GM20431 (cell line): ENCODE measurements at regions not wholly inside any gene's neighbourhood (a gene's known extent, or its start where the extent isn't known, plus 50 kb on each side); places are given as distances from the start of the nearest gene placed in this dataset.

Experiments used
- in situ Hi-C: fragments of 300-500 bp; cut with MseI, MboI; formaldehyde crosslinking; loops from one replicate; pipeline ENCODE4 v1.15.0; 2020; ENCODE audit warnings: low sequenced_read_pairs; ENCODE audit not compliant: unreplicated experiment

DNA sequence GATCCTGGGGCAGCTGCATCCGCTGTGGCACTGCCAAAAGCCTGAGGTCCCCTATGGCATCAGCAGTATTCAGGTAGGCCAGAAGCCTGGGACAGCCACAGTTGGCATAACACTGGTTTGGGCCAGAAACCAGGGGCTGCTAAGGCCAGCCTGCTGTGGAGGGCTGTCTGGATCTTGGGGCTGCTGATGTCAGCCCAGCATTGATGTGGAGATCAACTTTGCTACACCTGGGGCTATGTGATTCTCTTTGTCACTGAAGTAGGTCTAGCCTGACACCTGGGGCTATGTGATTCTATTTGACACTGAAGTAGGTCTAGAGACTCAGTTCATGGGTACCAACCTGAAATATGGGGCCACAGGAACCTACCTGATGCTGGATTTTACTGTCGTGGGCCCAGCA is 411.5 kb downstream of the RASEF start:
- in situ Hi-C loops: no loop called here

DNA sequence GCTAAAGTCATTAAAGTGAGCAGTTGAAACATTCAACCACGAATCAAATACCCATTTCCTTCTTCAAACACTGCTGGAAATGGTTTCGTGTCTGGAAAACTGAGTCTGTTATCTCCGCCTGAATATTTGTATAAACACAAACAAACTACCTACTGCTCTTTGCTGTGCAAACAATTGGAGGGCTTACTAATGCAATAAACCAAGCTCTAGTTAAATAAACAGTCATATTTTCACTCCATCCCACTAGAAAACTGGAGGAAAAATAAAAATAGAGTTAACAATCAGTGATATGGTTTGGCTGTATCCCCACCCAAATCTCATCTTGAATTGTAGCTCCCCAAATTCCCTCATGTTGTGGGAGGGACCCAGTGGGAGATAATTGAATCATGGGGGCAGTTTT is 397.6 kb downstream of the RASEF start:
- in situ Hi-C loops: no loop called here

DNA sequence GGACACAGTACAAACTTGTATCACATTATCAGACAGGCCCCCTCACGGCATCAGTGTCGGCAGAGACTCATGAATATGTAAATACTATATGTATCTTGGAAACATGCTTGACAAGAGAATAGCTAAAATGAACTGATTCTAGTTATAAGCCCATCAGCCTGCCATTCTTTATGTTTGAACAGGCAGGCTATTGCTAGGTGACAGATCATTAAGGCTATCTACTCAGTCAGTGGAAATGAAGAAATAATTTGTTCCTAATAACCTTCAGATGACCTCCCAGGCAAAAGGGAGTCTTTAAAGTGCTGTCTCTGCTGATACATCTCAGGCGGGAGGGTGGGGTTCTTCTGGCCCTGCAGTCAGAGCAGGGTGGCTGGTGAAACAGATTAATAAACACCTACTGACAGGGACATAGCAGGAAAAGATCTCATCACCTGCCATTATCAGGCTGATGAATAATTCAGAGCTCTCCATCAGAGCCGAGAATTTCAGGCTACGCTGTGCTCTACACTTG is 394.2 kb downstream of the RASEF start:
- in situ Hi-C loops: no loop called here

DNA sequence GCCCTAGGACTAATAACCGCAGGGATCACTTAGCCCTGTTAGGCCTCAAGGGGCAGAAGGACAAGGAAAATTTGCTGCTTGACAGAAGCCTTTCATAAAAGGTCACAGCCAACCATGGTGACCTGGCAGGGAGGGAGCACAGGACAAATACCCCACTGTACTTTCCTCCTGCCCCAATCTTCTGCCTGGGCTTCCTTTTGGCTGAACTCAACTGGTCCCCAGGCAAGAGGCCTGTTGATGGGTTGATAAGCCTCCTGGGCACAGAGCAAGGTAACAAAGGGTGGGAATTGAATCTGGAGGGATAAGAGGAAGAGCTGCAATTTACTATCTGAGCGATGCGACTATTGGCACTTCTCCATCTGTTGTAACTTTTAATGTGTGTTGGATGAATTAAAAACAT is 392.9 kb downstream of the RASEF start:
- in situ Hi-C loops: no loop called here

DNA sequence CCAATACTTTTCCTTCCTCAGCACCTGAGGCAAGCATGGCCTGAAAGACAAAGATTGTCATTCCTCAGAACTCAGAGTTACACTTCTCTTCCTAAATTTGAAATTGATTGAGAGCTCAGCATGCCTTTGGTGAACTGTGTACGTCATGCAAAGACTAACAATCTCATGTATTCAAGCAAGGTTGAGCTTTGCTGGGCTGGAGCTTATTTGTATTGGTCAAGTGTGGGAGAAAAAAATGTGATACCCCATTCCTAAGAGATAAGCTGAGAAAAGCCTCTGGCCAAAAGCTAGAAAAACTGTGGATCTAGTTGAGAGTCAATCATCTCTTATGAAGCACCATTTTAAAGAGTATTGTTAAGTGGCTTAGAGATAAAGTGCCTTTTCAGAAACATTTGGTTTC is 392.2 kb downstream of the RASEF start:
- in situ Hi-C loops: no loop called here

DNA sequence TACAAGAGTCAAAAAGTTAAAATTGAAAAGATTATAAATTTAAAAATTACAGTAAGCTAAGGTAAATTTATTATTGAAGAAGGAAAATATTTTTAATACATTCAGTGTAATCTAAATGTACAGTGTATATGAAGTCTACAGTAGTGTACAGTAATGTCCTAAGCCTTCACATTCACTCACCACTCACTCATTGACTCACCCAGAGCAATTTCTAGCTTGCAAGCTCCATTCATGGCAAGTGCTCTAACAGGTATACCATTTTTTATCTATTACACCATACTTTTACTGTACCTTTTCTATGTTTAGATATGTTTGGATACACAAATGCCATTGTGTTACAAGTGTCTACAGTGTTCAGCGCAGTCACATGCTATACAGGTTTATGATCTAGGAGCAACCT is 389.7 kb downstream of the RASEF start:
- in situ Hi-C loops: no loop called here

DNA sequence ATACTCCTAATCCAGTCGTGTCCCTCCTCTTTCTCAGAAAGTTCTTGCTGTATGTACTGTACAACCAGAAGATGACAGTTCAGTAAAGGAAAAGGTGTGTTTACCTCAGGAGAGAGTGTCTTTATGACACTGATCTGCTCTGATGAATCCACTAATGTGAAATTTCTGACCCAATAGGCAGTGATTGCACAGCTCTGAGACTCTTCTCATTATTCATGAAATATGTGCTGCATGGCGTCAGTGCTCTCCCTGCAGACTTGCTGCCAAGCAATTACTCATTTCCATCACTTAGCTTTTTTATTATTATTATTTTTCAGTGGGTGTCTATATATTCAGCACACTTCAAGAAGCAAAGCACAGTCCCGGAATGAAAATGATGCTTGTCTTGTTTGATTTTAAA is 389.0 kb downstream of the RASEF start:
- in situ Hi-C loops: no loop called here

DNA sequence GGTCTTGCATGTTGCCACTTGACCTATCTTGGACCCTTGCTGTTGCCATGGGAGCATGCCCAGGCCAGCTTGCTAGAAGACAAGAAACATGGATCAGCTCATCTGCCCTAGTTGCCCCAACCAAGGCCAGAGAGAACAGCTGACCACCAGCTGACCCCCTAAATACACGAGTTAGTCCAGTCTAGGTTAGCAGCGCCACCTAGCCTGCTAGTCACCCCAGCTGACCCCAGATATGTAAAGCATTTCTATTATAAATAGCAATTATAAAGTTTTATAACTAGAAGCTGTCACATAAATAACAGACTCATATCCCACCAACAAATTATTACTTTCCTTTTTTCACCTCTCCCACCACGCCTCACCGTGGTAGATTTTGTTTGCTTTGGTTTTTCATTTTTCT is 387.8 kb downstream of the RASEF start:
- in situ Hi-C loops: no loop called here

DNA sequence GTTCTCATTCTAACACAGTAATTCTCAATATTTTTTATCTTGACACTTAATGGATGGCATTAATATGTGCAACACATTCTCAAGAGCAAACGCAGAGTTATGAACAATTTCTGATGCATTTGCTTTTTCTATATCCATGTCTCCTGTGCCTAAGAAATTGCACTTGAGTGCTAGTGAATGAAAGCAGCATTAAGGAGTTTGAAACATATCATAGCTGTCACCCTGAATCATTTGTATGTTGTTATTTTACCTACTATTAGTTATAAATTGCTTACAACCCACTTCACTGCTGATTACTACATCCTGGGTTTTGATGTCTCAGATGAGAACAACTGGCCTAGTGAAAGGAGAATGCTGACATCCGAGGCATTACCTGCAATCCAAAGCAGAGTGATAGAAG is 387.3 kb downstream of the RASEF start:
- in situ Hi-C loops: no loop called here

DNA sequence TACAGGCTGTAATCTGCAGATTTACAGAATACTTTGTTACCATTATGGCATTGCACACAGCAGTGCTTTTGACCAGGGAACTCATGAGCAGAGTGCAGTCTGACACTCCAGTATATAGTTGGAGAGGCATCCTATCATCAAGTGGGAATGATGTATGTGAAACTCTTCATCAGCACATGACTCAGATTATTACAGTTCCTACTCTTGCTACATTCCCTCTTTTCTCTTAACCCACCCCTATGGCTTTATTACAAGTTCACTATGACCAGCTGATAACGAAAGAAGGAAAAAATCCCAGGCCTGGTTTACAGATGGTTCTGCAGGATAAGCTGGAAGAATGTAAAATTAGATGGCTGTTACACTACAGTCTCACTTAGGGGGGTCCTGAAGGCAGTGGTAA is 385.9 kb downstream of the RASEF start:
- in situ Hi-C loops: no loop called here

DNA sequence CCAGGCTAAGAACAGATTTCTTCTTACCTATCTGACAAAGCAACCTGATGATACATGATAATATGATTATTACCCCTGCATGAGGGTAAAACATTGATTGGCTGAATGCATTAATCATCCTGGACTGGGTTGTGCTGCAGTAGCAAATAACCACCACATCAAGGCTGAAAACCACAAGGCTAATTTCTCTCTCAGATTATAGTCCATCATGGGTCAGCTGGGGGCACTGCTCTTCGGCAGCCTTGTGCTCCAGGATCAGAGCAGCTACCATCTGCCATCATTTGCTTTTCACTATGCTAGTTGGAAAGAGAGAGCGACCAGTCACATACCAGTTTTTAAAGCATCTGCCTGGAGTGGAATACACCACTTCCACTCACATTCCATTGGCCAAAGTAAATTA is 383.5 kb downstream of the RASEF start:
- in situ Hi-C loops: no loop called here

DNA sequence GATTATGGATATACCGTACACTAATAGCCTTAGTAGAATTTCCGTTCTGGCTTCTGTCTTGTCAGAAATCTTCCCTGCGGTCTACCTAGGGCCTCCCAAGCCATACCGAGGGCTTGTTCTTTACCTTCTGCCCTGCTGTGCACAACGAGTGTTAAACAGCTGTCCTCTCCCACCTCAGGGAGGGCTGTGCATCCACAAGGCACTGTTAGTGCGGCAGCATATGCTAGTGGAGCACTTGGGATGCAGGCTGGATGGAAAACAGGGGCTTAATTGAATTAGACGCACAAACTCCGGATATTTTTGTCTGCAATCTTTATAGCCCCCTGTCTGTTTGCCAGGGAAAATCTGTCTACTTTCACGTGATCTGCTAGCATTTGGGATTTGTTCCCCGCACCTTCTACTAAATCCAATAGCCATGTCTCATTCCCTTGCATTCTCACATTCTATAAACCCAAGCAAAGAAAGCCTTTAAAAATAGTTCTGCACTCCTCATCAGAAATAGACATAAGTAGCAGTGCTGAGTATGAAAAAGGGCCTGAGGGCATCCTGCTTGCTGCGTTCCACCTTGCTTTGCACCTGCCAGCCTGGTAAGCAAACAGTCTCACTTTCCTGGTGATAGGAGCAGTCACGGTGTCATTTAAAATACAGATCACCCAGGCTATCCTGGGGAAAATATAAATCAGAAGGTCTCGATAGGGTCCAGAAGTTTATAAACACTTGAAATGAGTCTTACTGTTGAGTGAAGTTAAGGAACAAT is 382.6 kb downstream of the RASEF start:
- in situ Hi-C loops: no loop called here

DNA sequence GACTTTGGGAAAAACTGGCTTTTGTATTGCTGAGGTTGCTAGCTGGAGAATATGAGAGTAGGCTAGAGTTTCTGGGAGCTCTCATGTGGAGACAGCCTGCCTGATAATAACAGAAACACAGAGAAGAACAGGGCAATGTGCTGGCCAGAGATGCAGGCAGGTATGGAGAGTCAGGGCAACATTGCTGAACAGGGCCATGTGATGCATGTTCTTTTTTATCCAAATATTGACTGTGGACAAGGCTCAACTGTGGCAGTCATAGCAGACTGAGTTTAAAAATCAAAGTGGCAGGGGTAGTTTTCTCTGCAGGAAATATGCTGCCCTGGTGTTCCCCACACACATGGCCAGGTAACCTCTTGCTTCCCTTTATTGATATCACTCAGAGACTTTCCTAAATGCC is 381.1 kb downstream of the RASEF start:
- in situ Hi-C loops: no loop called here

DNA sequence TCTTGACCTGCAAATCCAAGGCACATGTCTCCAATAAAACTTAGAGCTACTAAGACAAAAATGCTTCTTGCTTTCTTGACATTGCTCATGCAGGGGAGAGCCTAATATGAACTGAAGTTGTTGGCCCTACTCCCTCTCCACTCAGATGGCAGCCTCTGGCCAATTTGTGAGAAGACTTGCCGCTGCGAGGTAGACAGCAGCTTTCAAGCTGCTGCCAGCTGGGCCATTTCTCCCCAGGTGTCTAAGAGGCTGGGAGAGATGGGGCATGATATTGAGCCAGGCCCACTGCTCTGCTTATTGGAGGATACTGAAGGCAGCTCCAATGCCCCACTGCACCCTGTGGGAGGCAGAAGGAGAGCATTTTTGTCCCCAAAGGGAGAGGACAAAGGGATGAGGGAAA is 380.5 kb downstream of the RASEF start:
- in situ Hi-C loops: no loop called here

DNA sequence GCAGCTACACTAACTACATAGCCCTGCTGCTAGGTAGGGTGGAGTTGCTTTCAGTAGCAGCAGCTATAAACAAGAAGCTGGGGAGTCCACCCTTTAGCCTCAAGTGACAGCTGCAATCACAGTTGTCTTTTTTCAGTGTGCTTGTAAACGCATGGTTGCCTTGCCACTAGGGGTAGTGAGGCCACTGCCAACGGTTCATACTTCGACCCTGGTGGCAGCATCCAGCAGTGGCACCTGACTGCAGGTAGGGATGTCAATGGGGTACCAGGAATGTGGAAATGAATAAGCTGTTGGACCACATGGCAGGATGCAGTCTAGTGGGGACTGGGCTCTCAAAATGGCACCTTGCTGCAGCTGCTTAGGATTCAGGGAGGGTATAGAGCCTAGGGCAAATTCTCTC is 367.2 kb downstream of the RASEF start:
- in situ Hi-C loops: no loop called here

DNA sequence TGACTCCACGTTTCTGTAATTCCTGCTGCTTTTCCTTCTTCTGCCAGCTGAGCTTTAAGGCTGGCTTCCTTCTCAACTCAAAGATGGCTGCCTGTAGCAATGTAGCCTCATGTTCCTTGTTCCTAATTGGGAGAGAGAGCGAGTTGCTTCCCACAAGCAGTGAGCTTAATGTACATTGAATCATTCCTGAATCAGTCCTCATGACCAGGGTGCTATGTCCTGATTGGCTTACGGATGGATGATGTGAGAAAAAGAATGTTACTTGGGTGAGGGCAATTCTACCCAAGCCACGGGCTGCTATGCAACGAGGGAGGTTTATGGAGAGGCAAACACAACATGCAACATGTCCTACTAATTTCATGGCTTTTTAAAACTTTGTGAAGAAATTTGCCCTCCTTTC is 356.2 kb downstream of the RASEF start:
- in situ Hi-C loops: no loop called here

DNA sequence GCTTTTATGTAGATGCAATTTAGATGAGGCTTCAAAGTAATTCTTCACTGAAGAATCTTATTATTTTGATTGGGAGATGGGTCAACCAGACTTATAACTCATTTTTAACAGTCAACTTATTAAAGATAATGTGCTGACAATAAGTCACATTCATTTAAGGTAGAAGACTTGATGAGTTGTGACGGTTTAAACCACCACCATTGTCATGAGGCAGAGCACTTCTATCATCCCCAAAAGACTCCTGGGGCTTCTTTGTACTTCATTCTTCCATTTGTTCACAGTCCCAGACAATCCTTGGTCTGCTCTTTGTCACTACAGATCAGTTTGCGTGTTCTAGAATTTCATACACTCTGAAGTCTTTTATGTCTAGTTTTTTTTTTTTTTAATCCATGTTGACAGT is 346.1 kb downstream of the RASEF start:
- in situ Hi-C loops: no loop called here

DNA sequence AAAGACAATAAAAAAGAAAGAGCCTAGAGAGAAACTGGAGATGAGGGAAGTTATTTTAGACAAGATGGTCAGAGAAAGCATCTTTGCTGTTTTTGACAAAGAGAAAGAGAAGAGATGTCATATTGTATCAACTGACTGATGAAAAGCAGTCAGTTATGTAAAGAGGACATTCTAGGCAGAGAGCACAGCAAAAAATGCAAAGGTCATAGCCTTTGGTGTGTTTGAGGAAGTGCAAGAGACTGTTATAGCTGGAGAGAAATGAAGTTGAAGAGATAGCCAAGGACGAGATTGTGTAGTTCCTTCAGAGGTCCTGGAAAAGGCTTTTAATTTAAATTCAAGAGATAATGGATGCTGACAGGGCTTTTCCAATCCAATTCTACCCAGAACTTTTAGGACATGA is 342.4 kb downstream of the RASEF start:
- in situ Hi-C loops: no loop called here

DNA sequence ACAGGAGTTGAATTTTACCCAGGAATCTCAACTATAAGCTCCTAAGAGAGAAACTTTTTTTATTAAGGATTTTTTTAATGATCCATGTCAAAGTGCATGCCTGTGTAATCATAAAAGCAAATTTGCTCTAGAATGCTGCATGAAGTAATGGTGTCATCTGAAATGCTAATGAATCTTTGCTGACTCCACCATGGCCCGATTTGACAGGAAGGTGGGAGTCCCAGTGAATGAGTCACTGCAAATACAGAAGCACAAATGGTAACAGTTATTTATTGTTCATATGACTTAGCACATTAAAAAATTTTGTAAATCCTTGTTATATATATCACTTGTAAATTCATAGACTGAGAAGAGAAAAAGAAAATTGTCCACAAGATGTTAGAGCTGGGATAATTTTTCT is 341.3 kb downstream of the RASEF start:
- in situ Hi-C loops: no loop called here

DNA sequence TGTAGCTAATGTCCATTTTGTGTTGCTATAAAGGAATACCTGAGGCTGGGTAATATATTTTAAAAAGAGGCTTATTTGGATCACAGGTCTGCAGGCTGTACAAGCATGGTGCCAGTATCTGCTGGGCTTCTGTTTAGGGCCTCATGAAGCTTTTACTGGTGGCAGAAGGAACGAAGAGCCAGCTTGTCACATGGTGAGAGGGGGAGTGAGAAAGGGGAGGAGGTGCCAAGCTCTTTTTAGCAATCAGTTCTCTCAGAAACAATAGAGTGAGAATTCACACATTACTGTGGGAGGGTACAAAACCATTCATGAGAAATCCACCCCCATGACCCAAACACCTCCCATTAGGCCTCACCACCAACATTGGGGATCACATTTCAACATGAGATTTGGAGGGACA is 340.9 kb downstream of the RASEF start:
- in situ Hi-C loops: no loop called here

DNA sequence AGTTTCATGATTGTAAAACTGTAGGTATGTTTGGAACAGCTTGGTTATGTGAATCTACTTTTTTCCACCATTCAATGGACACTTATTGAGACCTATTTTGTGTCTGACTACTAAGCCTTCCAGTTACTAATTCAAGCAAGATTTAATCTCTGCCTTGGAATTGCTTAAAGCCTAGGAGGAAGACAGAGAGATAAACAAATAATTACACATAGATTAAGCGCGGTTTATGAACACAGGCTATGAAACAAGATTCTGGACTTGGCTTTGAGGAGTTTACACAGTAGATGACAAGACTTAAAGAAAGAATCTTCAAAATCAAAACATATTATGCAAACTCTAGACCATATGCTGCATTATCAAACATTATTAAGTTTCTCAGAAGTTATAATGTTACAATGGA is 340.4 kb downstream of the RASEF start:
- in situ Hi-C loops: no loop called here
